Suppressor macrophage (primary cell): ENCODE measurements at regions not wholly inside any gene's neighbourhood (a gene's known extent, or its start where the extent isn't known, plus 50 kb on each side); places are given as distances from the start of the nearest gene placed in this dataset.
"Not testable (repeated sequence)": the region's sequence is repeated elsewhere in the genome, so short reads cannot be mapped to it uniquely, and the experiment has no call there.

ENCODE experiments used
- DNase-seq, 4 experiments: peaks; one replicate each; pipeline ENCODE4 v3.0.0-alpha.2; 2020 to 2022

GRCh38 chr1:219863816-219864215 is 64.5 kb downstream of the SLC30A10 start:
- DNase-seq: not testable (repeated sequence)

GRCh38 chr1:219862366-219862765 is 66.0 kb downstream of the SLC30A10 start:
- no peak for DNase-seq

GRCh38 chr1:219858980-219859379 is 69.4 kb downstream of the SLC30A10 start:
- no peak for DNase-seq

GRCh38 chr1:219847215-219847855 is 81.0 kb downstream of the SLC30A10 start:
- DNase-seq: peak; percentile 3 to 34 (median 6)

- not testable (repeated sequence) for DNase-seq
Measured at GRCh38 chr1:219839595-219839994, 88.8 kb downstream of the SLC30A10 start.

- DNase-seq: no peak
Measured at GRCh38 chr1:219837994-219838294, 90.4 kb downstream of the SLC30A10 start.

- DNase-seq: peak; percentile 54 to 61 (median 58)
Measured at GRCh38 chr1:219837274-219837993, 90.9 kb downstream of the SLC30A10 start.

GRCh38 chr1:219834314-219834917 is 93.9 kb downstream of the SLC30A10 start:
- DNase-seq: no peak

GRCh38 chr1:219833214-219833815 is 95.0 kb downstream of the SLC30A10 start:
- no peak for DNase-seq

GRCh38 chr1:219826290-219826689 is 102.1 kb downstream of the SLC30A10 start:
- DNase-seq: no peak

- DNase-seq: no peak
Measured at GRCh38 chr1:219825355-219825754, 103.0 kb downstream of the SLC30A10 start.

GRCh38 chr1:219824338-219824737 is 104.0 kb downstream of the SLC30A10 start:
- no peak for DNase-seq

- no peak for DNase-seq
Measured at GRCh38 chr1:219820551-219820950, 107.8 kb downstream of the SLC30A10 start.

- no peak for DNase-seq
Measured at GRCh38 chr1:219817914-219818313, 110.4 kb downstream of the SLC30A10 start.

- no peak for DNase-seq
Measured at GRCh38 chr1:219813294-219813693, 115.1 kb downstream of the SLC30A10 start.

- DNase-seq: peak; percentile 35 to 59 (median 52)
Measured at GRCh38 chr1:219812491-219813203, 115.7 kb downstream of the SLC30A10 start.

GRCh38 chr1:219812086-219812485 is 116.3 kb downstream of the SLC30A10 start:
- DNase-seq: no peak

- DNase-seq: no peak
Measured at GRCh38 chr1:219810451-219810850, 117.9 kb downstream of the SLC30A10 start.

- DNase-seq: no peak
Measured at GRCh38 chr1:219808790-219809189, 119.6 kb downstream of the SLC30A10 start.

- no peak for DNase-seq
Measured at GRCh38 chr1:219806642-219807041, 121.7 kb downstream of the SLC30A10 start.

- no peak for DNase-seq
Measured at GRCh38 chr1:219806020-219806419, 122.3 kb downstream of the SLC30A10 start.

- DNase-seq: no peak
Measured at GRCh38 chr1:219805191-219805590, 123.2 kb downstream of the SLC30A10 start.
